Medulla oblongata (tissue), 1 donor: ENCODE measurements at regions not wholly inside any gene's neighbourhood (a gene's known extent, or its start where the extent isn't known, plus 50 kb on each side); places are given as distances from the start of the nearest gene placed in this dataset.
"Not testable (repeated sequence)": the region's sequence is repeated elsewhere in the genome, so short reads cannot be mapped to it uniquely, and the experiment has no call there.

ENCODE experiments used
- DNase-seq: peaks from one replicate; pipeline ENCODE4 v3.0.0-alpha.2; 2015; ENCODE audit errors: extremely low spot score

- no peak for DNase-seq
Observed at GRCh38 chr17:5898406-5898805, 171.8 kb upstream of the WSCD1 start.

GRCh38 chr17:5899496-5900195, 170.5 kb upstream of the WSCD1 start:
- DNase-seq = no peak

- no peak for DNase-seq
Observed at GRCh38 chr17:5901731-5902130, 168.4 kb upstream of the WSCD1 start.

GRCh38 chr17:5902181-5903140, 167.7 kb upstream of the WSCD1 start:
- DNase-seq = no peak

GRCh38 chr17:5911919-5912318, 158.3 kb upstream of the WSCD1 start:
- DNase-seq = no peak

GRCh38 chr17:5913032-5913531, 157.1 kb upstream of the WSCD1 start:
- peak; percentile 89 for DNase-seq

GRCh38 chr17:5913641-5914040, 156.5 kb upstream of the WSCD1 start:
- no peak for DNase-seq

- DNase-seq = no peak
Observed at GRCh38 chr17:5915337-5915736, 154.8 kb upstream of the WSCD1 start.

- no peak for DNase-seq
Observed at GRCh38 chr17:5919089-5919488, 151.1 kb upstream of the WSCD1 start.

- DNase-seq = no peak
Observed at GRCh38 chr17:5921512-5922282, 148.5 kb upstream of the WSCD1 start.

GRCh38 chr17:5922476-5922875, 147.7 kb upstream of the WSCD1 start:
- DNase-seq = no peak

- no peak for DNase-seq
Observed at GRCh38 chr17:5929721-5930120, 140.5 kb upstream of the WSCD1 start.

GRCh38 chr17:5930555-5930954, 139.6 kb upstream of the WSCD1 start:
- DNase-seq = not testable (repeated sequence)

GRCh38 chr17:5931616-5932015, 138.6 kb upstream of the WSCD1 start:
- DNase-seq = peak; percentile 48

- no peak for DNase-seq
Observed at GRCh38 chr17:5933430-5933829, 136.7 kb upstream of the WSCD1 start.

GRCh38 chr17:5941258-5941657, 128.9 kb upstream of the WSCD1 start:
- no peak for DNase-seq

- DNase-seq = no peak
Observed at GRCh38 chr17:5942687-5943086, 127.5 kb upstream of the WSCD1 start.

- DNase-seq = no peak
Observed at GRCh38 chr17:5943232-5943631, 126.9 kb upstream of the WSCD1 start.

GRCh38 chr17:5943982-5944381, 126.2 kb upstream of the WSCD1 start:
- no peak for DNase-seq

- no peak for DNase-seq
Observed at GRCh38 chr17:5947701-5948180, 122.4 kb upstream of the WSCD1 start.

- no peak for DNase-seq
Observed at GRCh38 chr17:5948811-5949210, 121.4 kb upstream of the WSCD1 start.

GRCh38 chr17:5950878-5951277, 119.3 kb upstream of the WSCD1 start:
- no peak for DNase-seq
